ENCODE measurements at regions not wholly inside any gene's neighbourhood (a gene's known extent, or its start where the extent isn't known, plus 50 kb on each side); places are given as distances from the start of the nearest gene placed in this dataset.

DNA sequence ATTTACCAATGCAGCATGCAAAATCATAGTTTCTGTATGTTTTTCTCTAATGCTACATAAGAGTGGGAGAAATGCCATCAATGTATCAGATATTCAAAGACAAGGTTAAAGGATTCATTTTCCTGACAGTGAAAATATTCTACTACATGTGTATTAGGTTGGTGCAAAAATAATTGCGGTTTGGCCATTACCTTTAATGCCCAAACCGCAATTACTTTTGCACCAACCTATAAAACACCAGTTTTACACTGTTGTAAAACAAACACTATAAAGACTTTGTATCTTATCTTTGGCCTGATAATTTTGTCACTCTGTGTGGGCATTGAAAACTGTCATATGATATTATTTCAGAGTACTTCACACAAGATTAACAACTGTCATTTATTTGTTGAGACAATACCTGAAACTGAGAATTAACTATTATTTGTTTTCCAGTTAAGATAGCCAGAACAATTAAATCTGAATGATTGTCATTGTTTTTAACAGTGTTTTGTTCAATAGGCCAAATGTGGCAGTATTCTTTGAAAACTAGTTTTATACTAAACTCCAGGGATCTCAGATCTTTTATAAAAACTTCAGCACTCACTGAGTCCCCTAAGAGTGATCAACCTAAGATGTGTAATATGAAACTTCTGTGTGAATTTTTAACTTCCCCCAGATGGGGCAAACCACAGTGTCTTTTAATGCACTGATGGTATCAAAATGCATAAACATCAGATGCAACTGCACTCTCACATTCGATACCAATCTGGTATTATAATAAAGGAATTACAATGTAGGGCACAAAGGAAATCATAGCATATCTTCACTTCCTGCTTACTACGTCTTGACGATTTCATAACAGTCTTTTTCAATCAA, 53.8 kb upstream of the FBN2 start:
- H3K4me1 ChIP-seq (ENCODE audit: control insufficient read depth, insufficient read depth, low read length) = no peaks in the 10 kb centered on the region
- H3K27ac ChIP-seq (ENCODE audit: low read length) = no peak overlapping the region
- no peak overlapping the region for H3K4me3 ChIP-seq (ENCODE audit: low read length)
- no peaks in the 10 kb centered on the region for H3K9me3 ChIP-seq (ENCODE audit: control insufficient read depth, low read length)
- whole genome bisulfite sequencing = 74% methylated on average over 5 of the region's 5 CpGs
- no peak for DNase-seq
- no peak for ATAC-seq
- no peaks in the 10 kb centered on the region for H3K27me3 ChIP-seq (ENCODE audit: control insufficient read depth, insufficient read depth)
- intact Hi-C loops (cut with DNase I) = no loop called here

- H3K4me1 ChIP-seq (ENCODE audit: control insufficient read depth, insufficient read depth, low read length) = no peaks in the 10 kb centered on the region
- intact Hi-C loops (cut with DNase I) = no loop called here
- no peaks in the 10 kb centered on the region for H3K27me3 ChIP-seq (ENCODE audit: control insufficient read depth, insufficient read depth)
- DNase-seq (no peak), ATAC-seq (no peak)
- H3K27ac ChIP-seq (ENCODE audit: low read length) = no peak overlapping the region
- H3K9me3 ChIP-seq (ENCODE audit: control insufficient read depth, low read length) = no peaks in the 10 kb centered on the region
- 39% methylated on average over 4 of the region's 4 CpGs for WGBS
- H3K4me3 ChIP-seq (ENCODE audit: low read length) = no peak overlapping the region
These were observed 58.0 kb upstream of the FBN2 start for GRCh38 chr5:128596071-128596470.

GRCh38 chr5:128597156-128597555, 59.1 kb upstream of the FBN2 start:
- no peak for DNase-seq
- intact Hi-C loops (cut with DNase I) = no loop called here
- Histone ChIP-seq H3K9me3 (ENCODE audit: control insufficient read depth, low read length) (no peaks in the 10 kb centered on the region), H3K4me1 (ENCODE audit: control insufficient read depth, insufficient read depth, low read length) (no peaks in the 10 kb centered on the region), H3K27ac (ENCODE audit: low read length) (no peak overlapping the region), H3K4me3 (ENCODE audit: low read length) (no peak overlapping the region), H3K27me3 (ENCODE audit: control insufficient read depth, insufficient read depth) (no peaks in the 10 kb centered on the region)
- no peak for ATAC-seq
- WGBS = 91% methylated on average over 3 of the region's 3 CpGs

- no peak for DNase-seq
- Histone ChIP-seq H3K9me3 (ENCODE audit: control insufficient read depth, low read length) (no peaks in the 10 kb centered on the region), H3K4me3 (ENCODE audit: low read length) (no peak overlapping the region), H3K27me3 (ENCODE audit: control insufficient read depth, insufficient read depth) (no peaks in the 10 kb centered on the region), H3K27ac (ENCODE audit: low read length) (no peak overlapping the region), H3K4me1 (ENCODE audit: control insufficient read depth, insufficient read depth, low read length) (no peaks in the 10 kb centered on the region)
- intact Hi-C loops (cut with DNase I) = no loop called here
- no peak for ATAC-seq
- WGBS = 77% methylated on average over 4 of the region's 4 CpGs
These were observed 75.1 kb upstream of the FBN2 start for GRCh38 chr5:128613128-128613527.

- H3K4me3 ChIP-seq (ENCODE audit: low read length) = no peak overlapping the region
- intact Hi-C loops (cut with DNase I) = no loop called here
- no peaks in the 10 kb centered on the region for H3K4me1 ChIP-seq (ENCODE audit: control insufficient read depth, insufficient read depth, low read length)
- H3K27ac ChIP-seq (ENCODE audit: low read length) = no peak overlapping the region
- DNase-seq (no peak), ATAC-seq (no peak)
- H3K27me3 ChIP-seq (ENCODE audit: control insufficient read depth, insufficient read depth) = no peaks in the 10 kb centered on the region
- H3K9me3 ChIP-seq (ENCODE audit: control insufficient read depth, low read length) = no peaks in the 10 kb centered on the region
These were observed 75.7 kb upstream of the FBN2 start for GRCh38 chr5:128613766-128614165.

GRCh38 chr5:128615578-128615977, 77.5 kb upstream of the FBN2 start:
- Histone ChIP-seq H3K27me3 (ENCODE audit: control insufficient read depth, insufficient read depth) (no peaks in the 10 kb centered on the region), H3K4me3 (ENCODE audit: low read length) (no peak overlapping the region), H3K9me3 (ENCODE audit: control insufficient read depth, low read length) (no peaks in the 10 kb centered on the region), H3K4me1 (ENCODE audit: control insufficient read depth, insufficient read depth, low read length) (no peaks in the 10 kb centered on the region), H3K27ac (ENCODE audit: low read length) (no peak overlapping the region)
- DNase-seq (no peak), ATAC-seq (no peak)
- intact Hi-C loops (cut with DNase I) = no loop called here

DNA sequence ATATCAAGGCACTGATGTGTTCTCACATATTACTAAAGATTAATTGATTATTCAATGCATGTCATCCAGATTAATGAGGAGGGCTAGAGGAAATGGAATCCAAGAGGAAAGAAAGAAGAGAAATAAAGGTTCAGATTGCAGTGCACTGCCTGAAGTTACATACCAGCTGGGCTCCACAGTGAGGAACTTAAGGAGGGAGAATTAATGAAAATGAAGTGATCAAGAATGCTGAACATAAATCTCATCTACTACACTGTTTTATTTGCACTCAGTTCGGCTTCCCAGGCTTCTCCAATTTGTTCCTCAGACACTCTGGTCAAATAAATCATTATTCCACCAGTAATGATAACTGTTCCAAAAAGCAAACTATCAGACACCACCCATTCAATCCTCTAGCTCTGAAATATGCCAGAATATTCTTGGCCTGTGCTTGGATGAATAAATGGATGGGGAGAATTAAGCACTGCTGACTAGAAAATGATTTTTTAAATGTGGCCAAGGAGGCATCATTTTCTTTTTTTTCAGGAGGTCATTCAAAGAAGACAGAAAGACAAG, 88.6 kb upstream of the FBN2 start:
- no peaks in the 10 kb centered on the region for H3K4me1 ChIP-seq (ENCODE audit: control insufficient read depth, insufficient read depth, low read length)
- ATAC-seq (no peak), DNase-seq (no peak)
- WGBS = 70% methylated on average over 1 of the region's 1 CpG
- H3K9me3 ChIP-seq (ENCODE audit: control insufficient read depth, low read length) = no peaks in the 10 kb centered on the region
- no peak overlapping the region for H3K4me3 ChIP-seq (ENCODE audit: low read length)
- H3K27me3 ChIP-seq (ENCODE audit: control insufficient read depth, insufficient read depth) = no peaks in the 10 kb centered on the region
- intact Hi-C loops (cut with DNase I) = no loop called here
- no peak overlapping the region for H3K27ac ChIP-seq (ENCODE audit: low read length)

DNA sequence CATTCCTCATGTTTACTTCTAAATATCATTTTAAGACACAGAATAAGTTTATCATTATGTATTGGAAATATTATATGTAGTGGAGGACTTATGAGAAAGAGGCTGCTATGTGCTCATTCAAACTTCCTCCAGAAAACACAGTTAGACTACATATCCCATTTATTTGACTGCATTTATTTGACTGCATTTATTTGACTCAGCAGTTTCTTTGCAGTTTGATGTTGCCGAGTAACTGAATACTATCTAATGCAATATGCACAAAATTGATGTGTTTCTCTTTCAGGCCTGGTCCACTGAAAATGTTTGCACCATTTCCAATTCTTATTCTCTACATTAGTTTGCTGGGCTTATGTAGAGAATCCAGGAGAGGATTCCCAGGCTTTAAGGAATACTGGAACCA, 89.9 kb upstream of the FBN2 start:
- H3K27me3 ChIP-seq (ENCODE audit: control insufficient read depth, insufficient read depth) = no peaks in the 10 kb centered on the region
- ATAC-seq = no peak
- H3K4me1 ChIP-seq (ENCODE audit: control insufficient read depth, insufficient read depth, low read length) = no peaks in the 10 kb centered on the region
- no peak for DNase-seq
- no peak overlapping the region for H3K27ac ChIP-seq (ENCODE audit: low read length)
- WGBS = 79% methylated on average over 1 of the region's 1 CpG
- H3K4me3 ChIP-seq (ENCODE audit: low read length) = no peak overlapping the region
- no peaks in the 10 kb centered on the region for H3K9me3 ChIP-seq (ENCODE audit: control insufficient read depth, low read length)
- intact Hi-C loops (cut with DNase I) = no loop called here

GRCh38 chr5:128629157-128629556, 91.1 kb upstream of the FBN2 start:
- DNase-seq (no peak), ATAC-seq (no peak)
- Histone ChIP-seq H3K4me1 (ENCODE audit: control insufficient read depth, insufficient read depth, low read length) (no peaks in the 10 kb centered on the region), H3K9me3 (ENCODE audit: control insufficient read depth, low read length) (no peaks in the 10 kb centered on the region), H3K27ac (ENCODE audit: low read length) (no peak overlapping the region), H3K27me3 (ENCODE audit: control insufficient read depth, insufficient read depth) (no peaks in the 10 kb centered on the region), H3K4me3 (ENCODE audit: low read length) (no peak overlapping the region)
- 49% methylated on average over 3 of the region's 3 CpGs for WGBS
- intact Hi-C loops (cut with DNase I) = no loop called here

- Histone ChIP-seq H3K27me3 (ENCODE audit: control insufficient read depth, insufficient read depth) (no peaks in the 10 kb centered on the region), H3K9me3 (ENCODE audit: control insufficient read depth, low read length) (no peaks in the 10 kb centered on the region), H3K4me3 (ENCODE audit: low read length) (no peak overlapping the region), H3K4me1 (ENCODE audit: control insufficient read depth, insufficient read depth, low read length) (no peaks in the 10 kb centered on the region), H3K27ac (ENCODE audit: low read length) (no peak overlapping the region)
- intact Hi-C loops (cut with DNase I) = no loop called here
- DNase-seq = no peak
- WGBS = 87% methylated on average over 1 of the region's 1 CpG
- no peak for ATAC-seq
These were observed 92.1 kb upstream of the FBN2 start for GRCh38 chr5:128630121-128630520.

GRCh38 chr5:128631771-128632170, 93.7 kb upstream of the FBN2 start:
- H3K4me1 ChIP-seq (ENCODE audit: control insufficient read depth, insufficient read depth, low read length) = no peaks in the 10 kb centered on the region
- ATAC-seq = no peak
- DNase-seq = no peak
- intact Hi-C loops (cut with DNase I) = no loop called here
- no peaks in the 10 kb centered on the region for H3K27me3 ChIP-seq (ENCODE audit: control insufficient read depth, insufficient read depth)
- no peak overlapping the region for H3K4me3 ChIP-seq (ENCODE audit: low read length)
- WGBS = 94% methylated on average over 1 of the region's 1 CpG
- H3K9me3 ChIP-seq (ENCODE audit: control insufficient read depth, low read length) = no peaks in the 10 kb centered on the region
- no peak overlapping the region for H3K27ac ChIP-seq (ENCODE audit: low read length)

- Histone ChIP-seq H3K27me3 (ENCODE audit: control insufficient read depth, insufficient read depth) (no peaks in the 10 kb centered on the region), H3K4me3 (ENCODE audit: low read length) (no peak overlapping the region), H3K4me1 (ENCODE audit: control insufficient read depth, insufficient read depth, low read length) (no peaks in the 10 kb centered on the region), H3K9me3 (ENCODE audit: control insufficient read depth, low read length) (no peaks in the 10 kb centered on the region), H3K27ac (ENCODE audit: low read length) (no peak overlapping the region)
- no peak for ATAC-seq
- 69% methylated on average over 6 of the region's 6 CpGs for WGBS
- intact Hi-C loops (cut with DNase I) = no loop called here
- DNase-seq = no peak
These were observed 94.2 kb upstream of the FBN2 start for GRCh38 chr5:128632264-128632663.
